ENCODE measurements at regions not wholly inside any gene's neighbourhood (a gene's known extent, or its start where the extent isn't known, plus 50 kb on each side); places are given as distances from the start of the nearest gene placed in this dataset.

- intact Hi-C loops (cut with micrococcal nuclease) = no loop called here
- peaks cover 4% of the 10 kb centered on the region for H3K4me1 ChIP-seq
- no peak for DNase-seq
- no peak overlapping the region for H3K4me3 ChIP-seq
- H3K36me3 ChIP-seq = no peaks in the 10 kb centered on the region
- H3K27me3 ChIP-seq (ENCODE audit: low read depth) = no peaks in the 10 kb centered on the region
- H3K9me3 ChIP-seq (replicated peaks) = no peaks in the 10 kb centered on the region
- TF ChIP-seq CTCF (IDR thresholded peaks at IDR 0.05; ENCODE audit: borderline replicate concordance) = no peak
- no peak overlapping the region for H3K27ac ChIP-seq (replicated peaks)
These were observed 219.3 kb upstream of the TAC1 start for GRCh38 chr7:97512441-97513207.

- intact Hi-C loops (cut with micrococcal nuclease) = no loop called here
- H3K27me3 ChIP-seq (ENCODE audit: low read depth) = no peaks in the 10 kb centered on the region
- H3K4me1 ChIP-seq = peaks cover 4% of the 10 kb centered on the region
- DNase-seq = no peak
- no peak for TF ChIP-seq CTCF (IDR thresholded peaks at IDR 0.05; ENCODE audit: borderline replicate concordance)
- H3K9me3 ChIP-seq (replicated peaks) = no peaks in the 10 kb centered on the region
- H3K27ac ChIP-seq (replicated peaks) = no peak overlapping the region
- H3K4me3 ChIP-seq = no peak overlapping the region
- no peaks in the 10 kb centered on the region for H3K36me3 ChIP-seq
These were observed 218.6 kb upstream of the TAC1 start for GRCh38 chr7:97513326-97513725.

GRCh38 chr7:97541188-97541587 lies 190.7 kb upstream of the TAC1 start:
- no peaks in the 10 kb centered on the region for H3K27me3 ChIP-seq (ENCODE audit: low read depth)
- no peak for DNase-seq

GRCh38 chr7:97555857-97556421 lies 175.9 kb upstream of the TAC1 start:
- no peaks in the 10 kb centered on the region for H3K4me1 ChIP-seq
- peaks cover 32% of the 10 kb centered on the region for H3K9me3 ChIP-seq (replicated peaks)
- no peak overlapping the region for H3K4me3 ChIP-seq
- H3K27me3 ChIP-seq (ENCODE audit: low read depth) = no peaks in the 10 kb centered on the region
- intact Hi-C loops (cut with micrococcal nuclease) = no loop called here
- no peaks in the 10 kb centered on the region for H3K36me3 ChIP-seq
- DNase-seq = no peak
- H3K27ac ChIP-seq (replicated peaks) = no peak overlapping the region
- no peak for TF ChIP-seq CTCF (IDR thresholded peaks at IDR 0.05; ENCODE audit: borderline replicate concordance)

More at GRCh38 chr7:97541188-97541587, 190.7 kb upstream of the TAC1 start:
- Histone ChIP-seq H3K4me3 (no peak overlapping the region), H3K9me3 (replicated peaks) (peaks cover 27% of the 10 kb centered on the region), H3K36me3 (no peaks in the 10 kb centered on the region), H3K27ac (replicated peaks) (no peak overlapping the region), H3K4me1 (no peaks in the 10 kb centered on the region)
- TF ChIP-seq CTCF (IDR thresholded peaks at IDR 0.05; ENCODE audit: borderline replicate concordance) = no peak
- intact Hi-C loops (cut with micrococcal nuclease) = no loop called here

- Histone ChIP-seq H3K36me3 (no peaks in the 10 kb centered on the region), H3K27ac (replicated peaks) (no peak overlapping the region), H3K9me3 (replicated peaks) (peaks cover 26% of the 10 kb centered on the region), H3K27me3 (ENCODE audit: low read depth) (no peaks in the 10 kb centered on the region), H3K4me3 (no peak overlapping the region), H3K4me1 (no peaks in the 10 kb centered on the region)
- intact Hi-C loops (cut with micrococcal nuclease) = no loop called here
- no peak for DNase-seq
- TF ChIP-seq CTCF (IDR thresholded peaks at IDR 0.05; ENCODE audit: borderline replicate concordance) = no peak
These were observed 166.2 kb upstream of the TAC1 start for GRCh38 chr7:97565665-97566064.
